ENCODE measurements at regions not wholly inside any gene's neighbourhood (a gene's known extent, or its start where the extent isn't known, plus 50 kb on each side); places are given as distances from the start of the nearest gene placed in this dataset.
"Not testable (repeated sequence)": the region's sequence is repeated elsewhere in the genome, so short reads cannot be mapped to it uniquely, and the experiment has no call there.

DNA sequence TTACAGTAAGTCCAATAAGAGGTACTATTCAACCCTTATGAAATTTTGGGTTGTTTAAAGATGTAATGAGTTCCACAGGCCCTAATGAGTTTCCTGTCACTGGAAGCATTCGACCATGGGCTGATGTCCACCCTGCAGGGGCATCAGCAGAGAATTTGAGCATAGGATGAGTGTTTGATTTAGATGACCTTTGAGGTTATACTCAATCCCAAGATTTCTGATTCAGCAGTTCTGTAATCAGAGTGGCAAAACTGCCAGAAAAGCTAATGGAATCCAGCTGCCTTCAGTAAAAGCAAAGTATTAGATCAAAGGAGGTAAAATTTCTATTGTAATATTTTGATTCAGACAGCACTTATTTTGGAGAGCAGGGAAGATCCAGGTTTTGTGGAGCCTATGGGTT is 68.3 kb downstream of the COX7C start:
- TF ChIP-seq POLR2A (IDR thresholded peaks at IDR 0.05) = no peak
- TF ChIP-seq, protein P1, sequence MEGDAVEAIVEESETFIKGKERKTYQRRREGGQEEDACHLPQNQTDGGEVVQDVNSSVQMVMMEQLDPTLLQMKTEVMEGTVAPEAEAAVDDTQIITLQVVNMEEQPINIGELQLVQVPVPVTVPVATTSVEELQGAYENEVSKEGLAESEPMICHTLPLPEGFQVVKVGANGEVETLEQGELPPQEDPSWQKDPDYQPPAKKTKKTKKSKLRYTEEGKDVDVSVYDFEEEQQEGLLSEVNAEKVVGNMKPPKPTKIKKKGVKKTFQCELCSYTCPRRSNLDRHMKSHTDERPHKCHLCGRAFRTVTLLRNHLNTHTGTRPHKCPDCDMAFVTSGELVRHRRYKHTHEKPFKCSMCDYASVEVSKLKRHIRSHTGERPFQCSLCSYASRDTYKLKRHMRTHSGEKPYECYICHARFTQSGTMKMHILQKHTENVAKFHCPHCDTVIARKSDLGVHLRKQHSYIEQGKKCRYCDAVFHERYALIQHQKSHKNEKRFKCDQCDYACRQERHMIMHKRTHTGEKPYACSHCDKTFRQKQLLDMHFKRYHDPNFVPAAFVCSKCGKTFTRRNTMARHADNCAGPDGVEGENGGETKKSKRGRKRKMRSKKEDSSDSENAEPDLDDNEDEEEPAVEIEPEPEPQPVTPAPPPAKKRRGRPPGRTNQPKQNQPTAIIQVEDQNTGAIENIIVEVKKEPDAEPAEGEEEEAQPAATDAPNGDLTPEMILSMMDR (IDR thresholded peaks at IDR 0.05) = no peak
- 25 to 37% methylated on average over 1 of the region's 1 CpG for WGBS, 2 donors
- DNase-seq (ENCODE audit: low spot score in 2 of 2) = no peak
- H3K4me3 ChIP-seq (ENCODE audit: low read depth, poor library complexity, severe bottlenecking) = no peak overlapping the region
- intact Hi-C loops (cut with DNase I; ENCODE audit: low total_unique reads) = no loop called here

DNA sequence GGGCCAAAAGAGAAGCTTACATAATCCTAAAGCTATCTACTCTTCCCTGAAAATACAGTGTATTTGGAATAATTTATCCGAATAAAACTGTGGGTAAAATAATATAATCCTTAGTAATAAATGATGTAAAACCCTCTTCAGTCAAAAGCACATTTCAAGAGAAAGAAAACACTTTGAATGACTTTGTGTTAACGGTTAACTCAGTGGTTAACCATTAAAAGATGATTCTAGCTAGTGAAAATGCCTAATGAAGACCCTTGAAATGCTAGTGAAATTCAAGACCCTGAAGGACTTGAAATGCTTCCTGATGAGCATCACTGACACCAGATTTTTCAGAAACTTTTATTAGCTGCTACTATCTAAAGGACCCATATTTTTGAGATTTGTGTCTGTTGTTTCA is 70.7 kb downstream of the COX7C start:
- WGBS, 2 donors = 82 to 92% methylated on average over 2 of the region's 2 CpGs
- no peak overlapping the region for H3K4me3 ChIP-seq (ENCODE audit: low read depth, poor library complexity, severe bottlenecking)
- TF ChIP-seq POLR2A (IDR thresholded peaks at IDR 0.05) = no peak
- TF ChIP-seq, protein P1 (IDR thresholded peaks at IDR 0.05) = no peak
- no peak for DNase-seq (ENCODE audit: low spot score in 2 of 2)
- intact Hi-C loops (cut with DNase I; ENCODE audit: low total_unique reads) = no loop called here

DNA sequence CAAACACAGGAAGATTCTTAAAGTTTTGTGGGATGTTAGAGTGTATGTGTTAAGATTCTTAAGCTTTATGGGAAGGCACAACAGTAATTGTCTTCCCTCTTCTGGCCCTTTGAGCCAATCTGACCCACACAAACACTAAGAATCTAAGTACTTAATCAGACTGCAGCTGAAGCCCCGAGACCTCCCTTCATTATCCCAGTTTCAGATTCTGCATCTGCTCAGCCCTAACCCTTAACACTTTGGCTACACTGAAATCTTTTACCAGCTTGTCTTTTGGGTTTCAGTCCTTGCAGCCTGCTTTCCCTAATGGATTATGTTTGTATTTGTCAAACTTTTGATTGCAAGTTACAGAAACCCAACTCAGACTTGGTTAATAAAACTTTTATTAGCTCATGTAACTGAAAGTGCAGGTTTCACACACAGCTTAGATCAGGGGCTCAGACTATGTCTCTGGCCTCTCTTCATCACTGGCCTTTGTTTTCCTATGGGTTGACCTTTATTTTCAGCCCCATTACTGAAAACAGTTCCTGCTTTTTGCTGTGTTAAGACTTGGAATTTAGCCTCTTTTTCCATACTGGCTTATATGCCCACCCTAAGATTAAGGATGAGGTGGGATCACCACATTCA is 71.5 kb downstream of the COX7C start:
- no peak for DNase-seq (ENCODE audit: low spot score in 2 of 2)
- TF ChIP-seq, protein P1 (IDR thresholded peaks at IDR 0.05) = no peak
- TF ChIP-seq POLR2A (IDR thresholded peaks at IDR 0.05) = no peak
- intact Hi-C loops (cut with DNase I; ENCODE audit: low total_unique reads) = no loop called here
- WGBS, 2 donors = 57 to 77% methylated on average over 1 of the region's 1 CpG
- H3K4me3 ChIP-seq (ENCODE audit: low read depth, poor library complexity, severe bottlenecking) = no peak overlapping the region

DNA sequence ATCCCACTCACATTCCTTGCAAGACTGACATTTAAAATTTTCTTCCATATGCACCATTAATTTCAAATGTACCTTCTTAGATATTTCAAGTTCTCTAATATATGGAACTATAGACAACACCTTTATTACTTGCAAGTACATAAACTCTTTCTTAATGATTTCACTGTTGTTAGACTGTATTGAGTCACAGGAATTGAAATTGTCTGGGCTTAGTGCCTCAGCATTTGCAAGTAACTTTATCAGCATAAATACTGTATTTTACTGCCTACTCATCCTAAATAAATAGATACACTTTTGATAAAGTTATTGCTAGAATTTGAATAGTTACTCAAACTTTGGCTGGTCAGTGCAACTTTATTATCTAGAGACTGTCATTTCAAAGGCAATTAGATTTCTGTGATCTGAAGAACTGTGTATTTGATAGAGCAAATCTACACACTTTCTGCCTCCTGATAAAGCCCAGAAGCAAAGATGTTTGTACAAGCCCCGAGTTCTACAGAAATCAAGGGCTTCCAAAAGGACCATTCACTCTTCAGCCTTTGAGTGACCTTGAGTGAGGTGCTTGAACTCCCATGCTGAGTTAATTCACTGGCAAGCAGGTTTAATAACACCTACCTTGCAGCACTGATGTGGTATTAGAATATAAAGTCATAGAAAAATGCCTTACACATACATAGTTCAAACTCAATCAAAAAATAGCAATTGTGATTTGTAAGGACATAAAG is 91.6 kb downstream of the COX7C start:
- WGBS, 2 donors = 70 to 73% methylated on average over 1 of the region's 1 CpG
- no peak overlapping the region for H3K4me3 ChIP-seq (ENCODE audit: low read depth, poor library complexity, severe bottlenecking)
- DNase-seq (ENCODE audit: low spot score in 2 of 2) = no peak
- intact Hi-C loops (cut with DNase I; ENCODE audit: low total_unique reads) = no loop called here
- no peak for TF ChIP-seq POLR2A (IDR thresholded peaks at IDR 0.05)
- TF ChIP-seq, protein P1 (IDR thresholded peaks at IDR 0.05) = no peak

DNA sequence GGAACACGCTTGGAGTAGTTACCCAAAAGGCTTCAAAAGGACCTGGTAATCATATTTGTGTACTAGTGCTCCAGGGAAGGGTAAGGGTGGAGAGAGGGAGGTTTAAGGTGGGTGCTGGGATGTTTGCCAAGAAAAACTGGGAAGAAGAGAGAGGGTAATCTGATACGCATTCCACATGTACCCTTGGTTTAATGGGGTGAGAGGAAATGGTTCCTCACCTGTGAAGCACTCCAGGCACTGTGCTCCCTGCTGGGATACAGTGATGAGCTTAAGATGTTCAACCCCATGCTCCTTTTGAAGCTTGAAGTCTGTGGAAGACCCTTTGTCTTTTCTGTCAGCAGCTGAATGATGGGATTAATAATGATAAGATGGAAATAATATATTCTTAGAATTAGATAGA is 98.4 kb downstream of the COX7C start:
- intact Hi-C loops (cut with DNase I; ENCODE audit: low total_unique reads) = no loop called here
- TF ChIP-seq, protein P1 (IDR thresholded peaks at IDR 0.05) = no peak
- TF ChIP-seq POLR2A (IDR thresholded peaks at IDR 0.05) = no peak
- H3K4me3 ChIP-seq (ENCODE audit: low read depth, poor library complexity, severe bottlenecking) = no peak overlapping the region
- 30 to 40% methylated on average over 2 of the region's 2 CpGs for WGBS, 2 donors
- no peak for DNase-seq (ENCODE audit: low spot score in 2 of 2)

DNA sequence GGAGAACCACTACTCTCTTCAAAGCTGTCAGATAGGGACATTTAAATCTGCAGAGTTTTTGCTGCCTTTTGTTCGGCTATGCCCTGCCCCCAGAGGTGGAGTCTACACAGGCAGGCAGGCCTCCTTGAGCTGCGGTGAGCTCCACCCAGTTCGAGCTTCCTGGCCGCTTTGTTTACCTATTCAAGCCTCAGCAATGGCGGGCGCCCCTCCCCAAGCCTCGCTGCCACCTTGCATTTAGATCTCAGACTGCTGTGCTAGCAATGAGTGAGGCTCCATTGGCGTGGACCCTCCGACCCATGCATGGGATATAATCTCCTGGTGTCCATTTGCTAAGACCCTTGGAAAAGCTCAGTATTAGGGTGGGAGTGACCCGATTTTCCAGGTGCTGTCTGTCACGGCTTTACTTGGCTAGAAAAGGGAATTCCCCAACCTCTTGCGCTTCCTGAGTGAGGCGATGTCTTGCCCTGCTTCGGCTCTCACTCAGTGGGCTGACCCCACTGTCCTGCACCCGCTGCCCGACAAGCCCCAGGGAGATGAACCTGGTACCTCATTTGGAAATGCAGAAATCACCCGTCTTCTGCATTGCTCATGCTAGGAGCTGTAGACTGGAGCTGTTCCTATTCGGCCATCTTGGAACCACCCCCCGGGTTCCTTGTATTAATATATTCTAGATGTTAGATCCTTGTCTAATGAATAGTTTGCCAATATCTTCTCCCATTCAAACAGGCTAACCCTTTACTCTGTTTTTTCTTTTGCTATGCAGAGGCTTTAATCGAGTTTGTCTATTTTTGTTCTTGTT is 113.8 kb downstream of the COX7C start:
- H3K4me3 ChIP-seq (ENCODE audit: low read depth, poor library complexity, severe bottlenecking); DNase-seq (ENCODE audit: low spot score in 2 of 2); intact Hi-C loops (cut with DNase I; ENCODE audit: low total_unique reads): not testable (repeated sequence)
- 91 to 96% methylated on average over 20 of the region's 20 CpGs for WGBS, 2 donors

Measured in lower leg skin (tissue), 4 donors.